ENCODE measurements at regions not wholly inside any gene's neighbourhood (a gene's known extent, or its start where the extent isn't known, plus 50 kb on each side); places are given as distances from the start of the nearest gene placed in this dataset.
A peak's percentile ranks its signal among the peaks of the same experiment; 100 is the strongest.

GRCh38 chr18:41391616-41392595, 563.1 kb upstream of the PIK3C3 start:
- Histone ChIP-seq H3K4me1 (no peaks in the 10 kb centered on the region), H3K9me3 (no peaks in the 10 kb centered on the region), H3K27ac (no peak overlapping the region), H3K27me3 (no peaks in the 10 kb centered on the region), H3K36me3 (no peaks in the 10 kb centered on the region), H3K4me3 (no peak overlapping the region)
- ATAC-seq (peak; percentile 84 to 88 (median 87)), DNase-seq (peak in 2 of 3 donors; percentile 24 to 46)
- TF ChIP-seq CTCF (IDR thresholded peaks at IDR 0.05): peak; percentile 28 to 58 (median 44)
- no peak for TF ChIP-seq POLR2A (IDR thresholded peaks at IDR 0.05)
- intact Hi-C loops (cut with DNase I): no loop called here
- WGBS (ENCODE audit: insufficient coverage, low coverage, low lambda C conversion rate, missing lambda C conversion rate): 3% methylated on average over 12 of the region's 12 CpGs

GRCh38 chr18:41390309-41390708, 564.7 kb upstream of the PIK3C3 start:
- ATAC-seq: no peak
- 67% methylated on average over 9 of the region's 9 CpGs for WGBS (ENCODE audit: insufficient coverage, low coverage, low lambda C conversion rate, missing lambda C conversion rate)
- Histone ChIP-seq H3K4me1 (no peaks in the 10 kb centered on the region), H3K36me3 (no peaks in the 10 kb centered on the region), H3K9me3 (no peaks in the 10 kb centered on the region), H3K27me3 (no peaks in the 10 kb centered on the region), H3K27ac (no peak overlapping the region), H3K4me3 (no peak overlapping the region)
- TF ChIP-seq CTCF (IDR thresholded peaks at IDR 0.05) (no peak), POLR2A (IDR thresholded peaks at IDR 0.05) (no peak)
- no peak for DNase-seq
- intact Hi-C loops (cut with DNase I): no loop called here

GRCh38 chr18:41378598-41378997, 576.4 kb upstream of the PIK3C3 start:
- ATAC-seq: no peak
- Histone ChIP-seq H3K27me3 (no peaks in the 10 kb centered on the region), H3K4me1 (no peaks in the 10 kb centered on the region), H3K36me3 (no peaks in the 10 kb centered on the region), H3K27ac (no peak overlapping the region), H3K9me3 (no peaks in the 10 kb centered on the region), H3K4me3 (no peak overlapping the region)
- TF ChIP-seq CTCF (IDR thresholded peaks at IDR 0.05): no peak
- no peak for TF ChIP-seq POLR2A (IDR thresholded peaks at IDR 0.05)
- DNase-seq: no peak
- 29% methylated on average over 5 of the region's 5 CpGs for WGBS (ENCODE audit: insufficient coverage, low coverage, low lambda C conversion rate, missing lambda C conversion rate)
- intact Hi-C loops (cut with DNase I): no loop called here

- no peaks in the 10 kb centered on the region for H3K9me3 ChIP-seq
- no peaks in the 10 kb centered on the region for H3K36me3 ChIP-seq
- no peaks in the 10 kb centered on the region for H3K27me3 ChIP-seq
- TF ChIP-seq CTCF (IDR thresholded peaks at IDR 0.05) (no peak), POLR2A (IDR thresholded peaks at IDR 0.05) (no peak)
- intact Hi-C loops (cut with DNase I): no loop called here
- DNase-seq (no peak), ATAC-seq (no peak)
- H3K4me3 ChIP-seq: no peak overlapping the region
- H3K4me1 ChIP-seq: no peaks in the 10 kb centered on the region
- H3K27ac ChIP-seq: no peak overlapping the region
Observed at GRCh38 chr18:41373612-41374011, 581.4 kb upstream of the PIK3C3 start.
